ENCODE measurements at regions not wholly inside any gene's neighbourhood (a gene's known extent, or its start where the extent isn't known, plus 50 kb on each side); places are given as distances from the start of the nearest gene placed in this dataset.

GRCh38 chr1:29482991-29483390, 246.7 kb downstream of the PTPRU start:
- Histone ChIP-seq H3K4me3 (ENCODE audit: low read depth in 1 of 3, low read length in 3 of 3) (no peak overlapping the region), H3K27me3 (ENCODE audit: control insufficient read depth in 4 of 4, insufficient read depth in 4 of 4, low read length in 3 of 4) (no peaks in the 10 kb centered on the region), H3K9me3 (ENCODE audit: control insufficient read depth in 4 of 4, low read length in 3 of 4) (no peaks in the 10 kb centered on the region), H3K27ac (ENCODE audit: low read depth in 1 of 2, low read length in 2 of 2) (no peak overlapping the region), H3K4me1 (ENCODE audit: control insufficient read depth in 4 of 4, insufficient read depth in 4 of 4, low read length in 3 of 4) (no peaks in the 10 kb centered on the region), H3K9ac (ENCODE audit: low read depth in 1 of 2, low read length in 2 of 2) (no peak overlapping the region), H3K36me3 (ENCODE audit: control insufficient read depth in 4 of 4, insufficient read depth in 3 of 4, low read depth in 1 of 4, low read length in 3 of 4) (no peaks in the 10 kb centered on the region)
- TF ChIP-seq JUND (IDR thresholded peaks at IDR 0.05) (no peak), GABPA (IDR thresholded peaks at IDR 0.05 in 1 of 2, conservative IDR thresholded peaks at IDR 0.05 in 1 of 2) (no peak), TAF1 (conservative IDR thresholded peaks at IDR 0.05) (no peak), NR2F2 (IDR thresholded peaks at IDR 0.05) (no peak), FOXA1 (IDR thresholded peaks at IDR 0.05) (no peak), SP1 (IDR thresholded peaks at IDR 0.05) (no peak)
- TF ChIP-seq, protein P1, sequence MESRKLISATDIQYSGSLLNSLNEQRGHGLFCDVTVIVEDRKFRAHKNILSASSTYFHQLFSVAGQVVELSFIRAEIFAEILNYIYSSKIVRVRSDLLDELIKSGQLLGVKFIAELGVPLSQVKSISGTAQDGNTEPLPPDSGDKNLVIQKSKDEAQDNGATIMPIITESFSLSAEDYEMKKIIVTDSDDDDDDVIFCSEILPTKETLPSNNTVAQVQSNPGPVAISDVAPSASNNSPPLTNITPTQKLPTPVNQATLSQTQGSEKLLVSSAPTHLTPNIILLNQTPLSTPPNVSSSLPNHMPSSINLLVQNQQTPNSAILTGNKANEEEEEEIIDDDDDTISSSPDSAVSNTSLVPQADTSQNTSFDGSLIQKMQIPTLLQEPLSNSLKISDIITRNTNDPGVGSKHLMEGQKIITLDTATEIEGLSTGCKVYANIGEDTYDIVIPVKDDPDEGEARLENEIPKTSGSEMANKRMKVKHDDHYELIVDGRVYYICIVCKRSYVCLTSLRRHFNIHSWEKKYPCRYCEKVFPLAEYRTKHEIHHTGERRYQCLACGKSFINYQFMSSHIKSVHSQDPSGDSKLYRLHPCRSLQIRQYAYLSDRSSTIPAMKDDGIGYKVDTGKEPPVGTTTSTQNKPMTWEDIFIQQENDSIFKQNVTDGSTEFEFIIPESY (IDR thresholded peaks at IDR 0.05): no peak
- no peak for DNase-seq (ENCODE audit: low spot score)
- WGBS: 63% methylated on average over 6 of the region's 6 CpGs

DNA sequence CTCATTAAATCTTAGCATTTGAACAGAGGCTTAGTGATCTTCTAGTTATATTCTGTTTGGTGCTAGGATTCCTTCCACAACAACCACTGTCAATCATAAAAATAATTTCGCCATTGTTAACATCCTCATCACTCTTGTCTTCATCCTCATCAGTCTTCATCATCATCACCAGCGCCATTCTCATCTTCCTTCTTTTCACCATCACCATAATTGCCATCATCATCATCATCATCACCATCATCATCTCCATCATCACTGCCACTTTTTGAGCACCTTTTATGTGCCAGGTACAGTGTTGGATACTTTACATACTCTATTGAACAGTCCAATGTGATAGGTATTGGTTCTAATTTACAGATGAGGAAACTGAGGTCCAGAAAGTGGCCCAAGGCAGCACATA, 245.7 kb downstream of the PTPRU start:
- Histone ChIP-seq H3K27ac (ENCODE audit: low read depth in 1 of 2, low read length in 2 of 2) (no peak overlapping the region), H3K9ac (ENCODE audit: low read depth in 1 of 2, low read length in 2 of 2) (no peak overlapping the region), H3K27me3 (ENCODE audit: control insufficient read depth in 4 of 4, insufficient read depth in 4 of 4, low read length in 3 of 4) (no peaks in the 10 kb centered on the region), H3K9me3 (ENCODE audit: control insufficient read depth in 4 of 4, low read length in 3 of 4) (no peaks in the 10 kb centered on the region), H3K36me3 (ENCODE audit: control insufficient read depth in 4 of 4, insufficient read depth in 3 of 4, low read depth in 1 of 4, low read length in 3 of 4) (no peaks in the 10 kb centered on the region), H3K4me3 (ENCODE audit: low read depth in 1 of 3, low read length in 3 of 3) (no peak overlapping the region), H3K4me1 (ENCODE audit: control insufficient read depth in 4 of 4, insufficient read depth in 4 of 4, low read length in 3 of 4) (no peaks in the 10 kb centered on the region)
- no peak for TF ChIP-seq REST (IDR thresholded peaks at IDR 0.05)
- no peak for TF ChIP-seq GABPA (IDR thresholded peaks at IDR 0.05 in 1 of 2, conservative IDR thresholded peaks at IDR 0.05 in 1 of 2)
- TF ChIP-seq, protein P2, sequence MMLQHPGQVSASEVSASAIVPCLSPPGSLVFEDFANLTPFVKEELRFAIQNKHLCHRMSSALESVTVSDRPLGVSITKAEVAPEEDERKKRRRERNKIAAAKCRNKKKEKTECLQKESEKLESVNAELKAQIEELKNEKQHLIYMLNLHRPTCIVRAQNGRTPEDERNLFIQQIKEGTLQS (IDR thresholded peaks at IDR 0.05): no peak
- no peak for TF ChIP-seq HNF4A (conservative IDR thresholded peaks at IDR 0.05)
- TF ChIP-seq SP1 (IDR thresholded peaks at IDR 0.05): no peak
- no peak for TF ChIP-seq YY1 (IDR thresholded peaks at IDR 0.05)
- TF ChIP-seq, protein P3, sequence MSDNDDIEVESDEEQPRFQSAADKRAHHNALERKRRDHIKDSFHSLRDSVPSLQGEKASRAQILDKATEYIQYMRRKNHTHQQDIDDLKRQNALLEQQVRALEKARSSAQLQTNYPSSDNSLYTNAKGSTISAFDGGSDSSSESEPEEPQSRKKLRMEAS (IDR thresholded peaks at IDR 0.05): no peak
- no peak for TF ChIP-seq RXRA (IDR thresholded peaks at IDR 0.05)
- no peak for TF ChIP-seq RAD21 (IDR thresholded peaks at IDR 0.05)
- no peak for TF ChIP-seq HNF4G (IDR thresholded peaks at IDR 0.05)
- no peak for TF ChIP-seq FOXA1 (IDR thresholded peaks at IDR 0.05)
- no peak for TF ChIP-seq NR2F2 (IDR thresholded peaks at IDR 0.05)
- no peak for TF ChIP-seq TAF1 (conservative IDR thresholded peaks at IDR 0.05)
- TF ChIP-seq, protein P4, sequence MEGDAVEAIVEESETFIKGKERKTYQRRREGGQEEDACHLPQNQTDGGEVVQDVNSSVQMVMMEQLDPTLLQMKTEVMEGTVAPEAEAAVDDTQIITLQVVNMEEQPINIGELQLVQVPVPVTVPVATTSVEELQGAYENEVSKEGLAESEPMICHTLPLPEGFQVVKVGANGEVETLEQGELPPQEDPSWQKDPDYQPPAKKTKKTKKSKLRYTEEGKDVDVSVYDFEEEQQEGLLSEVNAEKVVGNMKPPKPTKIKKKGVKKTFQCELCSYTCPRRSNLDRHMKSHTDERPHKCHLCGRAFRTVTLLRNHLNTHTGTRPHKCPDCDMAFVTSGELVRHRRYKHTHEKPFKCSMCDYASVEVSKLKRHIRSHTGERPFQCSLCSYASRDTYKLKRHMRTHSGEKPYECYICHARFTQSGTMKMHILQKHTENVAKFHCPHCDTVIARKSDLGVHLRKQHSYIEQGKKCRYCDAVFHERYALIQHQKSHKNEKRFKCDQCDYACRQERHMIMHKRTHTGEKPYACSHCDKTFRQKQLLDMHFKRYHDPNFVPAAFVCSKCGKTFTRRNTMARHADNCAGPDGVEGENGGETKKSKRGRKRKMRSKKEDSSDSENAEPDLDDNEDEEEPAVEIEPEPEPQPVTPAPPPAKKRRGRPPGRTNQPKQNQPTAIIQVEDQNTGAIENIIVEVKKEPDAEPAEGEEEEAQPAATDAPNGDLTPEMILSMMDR (IDR thresholded peaks at IDR 0.05; ENCODE audit: low read depth, low read length, missing input control): no peak
- TF ChIP-seq EGR1 (IDR thresholded peaks at IDR 0.05; ENCODE audit: low read depth in 2 of 2): no peak
- TF ChIP-seq JUND (IDR thresholded peaks at IDR 0.05): no peak
- TF ChIP-seq FOXA2 (IDR thresholded peaks at IDR 0.05): no peak
- TF ChIP-seq, protein P1 (IDR thresholded peaks at IDR 0.05): no peak
- DNase-seq (ENCODE audit: low spot score): no peak
- 78% methylated on average over 2 of the region's 2 CpGs for WGBS
